GM21423 (cell line): ENCODE measurements at regions not wholly inside any gene's neighbourhood (a gene's known extent, or its start where the extent isn't known, plus 50 kb on each side); places are given as distances from the start of the nearest gene placed in this dataset.

ENCODE experiments used
- ATAC-seq: cut with Tn5 transposase; IDR thresholded peaks from one replicate; pipeline ENCODE4 v1.9.1; 2021; ENCODE audit warnings: mild to moderate bottlenecking, moderate library complexity; ENCODE audit not compliant: unreplicated experiment

DNA sequence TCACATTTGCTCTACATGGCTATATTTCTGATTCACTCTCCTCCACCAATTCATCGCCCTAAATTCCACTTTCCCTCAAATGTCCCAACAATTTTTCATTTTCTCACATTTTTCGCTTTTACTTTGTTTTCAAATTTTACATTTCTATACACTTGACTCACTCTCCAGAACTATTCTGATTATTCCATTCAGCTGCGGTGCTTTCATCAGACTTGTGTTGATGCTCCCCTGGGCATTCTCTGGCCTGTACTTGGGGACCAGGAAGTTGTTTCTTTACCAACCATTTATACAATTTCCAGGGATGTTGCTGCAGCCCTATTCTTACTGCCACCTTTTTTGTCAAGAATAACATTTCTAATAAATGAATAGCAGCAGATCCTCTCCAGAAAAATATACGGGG, 444.8 kb downstream of the MAFB start:
- no peak for ATAC-seq

DNA sequence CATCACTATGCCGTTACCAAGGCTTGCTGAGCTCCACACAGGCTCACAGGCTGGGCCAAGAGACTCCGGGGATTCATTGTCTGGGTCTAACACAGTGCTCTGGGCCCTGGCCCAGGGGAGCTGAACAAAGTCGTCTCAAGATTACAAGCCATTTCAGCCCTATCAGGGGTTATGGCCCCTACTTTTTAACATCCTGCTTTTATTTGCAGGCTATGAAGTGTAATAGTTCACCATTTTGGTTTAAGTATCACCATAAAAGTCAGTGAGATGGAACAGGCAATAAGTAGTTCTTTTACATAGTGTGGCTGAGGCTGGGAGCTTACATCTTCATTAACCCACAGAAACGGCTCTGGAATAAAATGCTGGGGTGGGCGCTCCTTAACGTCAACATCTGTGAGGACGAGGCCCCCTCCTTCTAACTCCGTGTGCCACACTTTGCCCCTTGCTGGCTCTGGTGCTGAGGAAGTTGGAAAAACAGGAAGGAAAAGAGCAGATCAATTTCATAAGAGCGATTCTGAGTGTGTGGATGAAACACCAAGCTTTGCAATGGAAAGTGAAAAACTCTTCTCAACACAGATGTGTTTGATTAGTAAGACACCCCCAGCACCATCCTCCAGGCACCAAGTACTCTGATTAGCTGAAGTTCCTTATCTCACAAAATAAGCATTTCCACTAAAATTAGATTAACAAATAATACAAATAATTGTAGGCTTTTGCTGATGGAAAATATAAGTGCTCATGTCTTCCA, 447.3 kb downstream of the MAFB start:
- ATAC-seq = no peak

DNA sequence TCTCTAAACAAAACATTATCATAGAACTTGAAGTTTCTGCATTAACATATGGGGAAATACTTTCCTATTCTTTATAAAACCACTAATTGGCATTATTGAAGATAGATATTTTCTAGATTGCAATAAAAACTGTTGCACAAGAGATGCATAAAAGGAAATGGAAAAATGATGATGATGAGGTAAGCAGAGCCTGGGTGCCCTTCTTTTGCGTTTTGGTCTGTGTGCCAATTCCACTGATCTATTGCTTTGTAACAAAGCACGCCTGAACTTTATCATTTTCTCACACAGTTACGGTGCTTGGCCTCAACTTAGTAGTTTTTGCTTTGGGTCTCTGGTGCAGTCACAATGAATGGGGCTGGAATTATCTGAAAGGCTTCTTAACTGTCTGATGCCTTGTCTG, 450.5 kb downstream of the MAFB start:
- ATAC-seq = no peak

DNA sequence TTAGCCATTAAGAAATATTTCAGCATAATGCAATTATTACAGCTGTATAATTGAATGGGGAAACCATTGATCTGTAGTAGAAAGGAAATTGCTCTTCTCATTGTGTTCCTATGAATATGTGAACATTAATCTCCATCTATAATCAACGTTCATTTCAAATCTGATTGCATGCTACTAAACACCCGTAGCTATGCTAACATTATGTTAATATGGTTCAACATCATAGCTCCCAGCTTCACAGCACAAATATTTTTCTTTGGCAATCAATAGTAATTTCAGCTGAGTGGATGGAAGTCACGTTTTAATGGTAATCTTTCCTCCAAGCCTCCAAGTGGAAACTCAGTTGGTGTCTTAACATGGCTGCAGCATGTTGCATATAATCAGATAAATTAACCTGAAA, 454.4 kb downstream of the MAFB start:
- ATAC-seq = no peak

DNA sequence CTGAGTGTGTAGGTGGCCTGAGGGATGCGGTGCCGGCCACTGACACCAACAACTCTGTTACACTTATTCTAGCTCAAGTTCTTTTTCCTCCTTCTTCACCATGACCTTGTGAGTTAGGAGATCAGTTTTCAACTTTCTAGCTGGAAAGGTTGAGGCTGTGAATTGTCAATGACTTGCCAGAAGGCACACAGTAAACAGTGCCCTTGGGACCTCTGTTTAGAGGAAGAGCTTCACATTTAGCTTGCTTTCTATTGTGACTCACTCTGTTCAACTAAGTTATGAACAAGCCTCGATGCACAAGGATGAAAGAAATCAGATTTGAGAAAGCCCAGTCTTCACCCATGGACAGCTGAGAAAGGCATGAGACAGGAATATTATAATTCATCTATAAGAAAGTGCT, 455.6 kb downstream of the MAFB start:
- ATAC-seq = no peak

DNA sequence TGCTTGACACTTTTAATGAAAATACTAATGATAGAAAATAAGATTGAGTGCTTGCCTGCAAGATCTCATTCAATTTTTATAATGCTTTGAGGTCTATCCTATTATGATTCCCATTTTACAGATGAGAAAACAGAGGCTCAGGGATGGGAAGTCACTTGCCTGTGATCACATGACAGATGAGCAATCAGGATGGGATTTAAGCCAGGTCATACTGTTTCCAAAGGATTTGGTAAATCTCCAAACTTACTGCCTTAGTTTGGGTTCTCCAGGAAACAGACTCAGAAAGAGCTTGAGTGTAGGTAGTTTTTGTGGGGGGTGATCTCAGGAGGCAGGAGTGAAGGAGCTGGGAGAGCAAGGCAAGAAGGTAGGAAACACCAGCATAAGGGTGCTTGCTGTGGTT, 456.3 kb downstream of the MAFB start:
- ATAC-seq = no peak

DNA sequence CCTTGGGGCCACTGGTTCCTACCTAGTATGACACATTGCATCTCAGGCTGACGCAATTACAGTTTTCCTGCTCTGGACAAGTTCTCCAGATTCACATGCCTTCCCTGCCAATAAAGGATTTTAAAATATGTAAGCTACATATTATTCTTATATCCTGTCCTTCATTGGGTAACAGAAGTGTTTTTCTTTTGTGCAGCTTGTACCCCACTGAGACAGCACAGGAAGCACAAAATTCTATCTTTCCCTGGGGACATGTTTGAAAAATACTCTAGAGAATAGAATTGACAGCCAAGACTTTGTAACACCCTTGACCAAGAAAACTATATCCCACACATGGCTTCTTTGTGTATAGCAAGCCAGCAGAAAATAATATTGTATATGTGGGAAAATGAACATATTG, 456.8 kb downstream of the MAFB start:
- ATAC-seq = no peak

DNA sequence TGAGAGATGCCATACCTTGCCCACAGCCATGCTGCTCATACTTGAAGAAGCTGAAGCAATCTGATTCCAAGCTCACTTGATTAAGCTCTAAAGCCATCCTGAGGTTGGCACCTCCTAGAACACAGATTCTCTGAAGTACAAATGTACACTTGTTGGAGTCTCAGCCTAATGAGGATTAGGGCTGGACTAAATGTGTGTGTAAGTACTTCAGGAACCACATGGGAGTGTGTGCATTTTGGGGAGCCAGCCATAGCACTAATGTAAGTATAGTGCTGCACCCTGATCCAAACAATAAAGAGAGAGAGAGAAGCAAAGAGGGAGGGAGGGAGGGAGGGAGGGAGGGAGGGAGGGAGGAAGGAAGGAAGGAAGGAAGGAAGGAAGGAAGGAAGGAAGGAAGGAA, 458.6 kb downstream of the MAFB start:
- no peak for ATAC-seq

DNA sequence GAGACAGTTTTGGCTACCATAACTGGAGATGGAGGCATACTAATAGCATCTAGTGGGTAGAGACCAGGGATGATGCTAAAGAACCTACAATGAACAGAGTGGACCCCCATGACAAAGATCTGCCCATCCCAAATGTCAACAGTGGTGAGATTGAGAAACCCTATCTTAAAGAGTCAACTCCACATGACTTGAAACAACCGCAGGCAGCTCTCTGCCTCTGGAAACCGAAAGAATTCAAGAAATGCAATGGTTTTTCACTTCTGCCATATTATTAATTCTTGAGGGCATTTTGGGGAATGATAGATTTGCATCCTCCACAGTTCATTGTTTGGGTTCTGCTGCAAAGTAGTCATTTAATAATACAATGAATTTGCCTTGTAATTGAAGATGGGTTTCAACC, 463.4 kb downstream of the MAFB start:
- no peak for ATAC-seq

DNA sequence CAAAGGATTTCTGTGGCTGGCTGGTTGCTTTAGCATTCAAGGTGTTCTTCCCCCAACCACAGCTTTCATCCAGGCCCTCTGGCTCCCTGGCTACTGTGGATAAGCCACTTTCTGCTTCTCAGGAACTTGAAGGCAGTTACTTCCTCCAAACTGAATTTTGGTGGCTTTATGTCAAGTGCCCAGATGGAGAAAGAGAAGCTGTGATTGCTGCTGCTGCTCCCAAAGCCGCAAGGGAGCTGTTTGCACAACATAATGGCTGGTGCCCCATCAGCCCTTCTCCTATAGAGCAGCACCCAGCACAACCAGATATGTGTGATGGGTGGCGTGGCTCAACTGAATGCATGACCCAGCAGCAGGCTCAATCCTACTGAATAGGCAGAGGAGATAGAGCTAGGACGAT, 465.2 kb downstream of the MAFB start:
- no peak for ATAC-seq

DNA sequence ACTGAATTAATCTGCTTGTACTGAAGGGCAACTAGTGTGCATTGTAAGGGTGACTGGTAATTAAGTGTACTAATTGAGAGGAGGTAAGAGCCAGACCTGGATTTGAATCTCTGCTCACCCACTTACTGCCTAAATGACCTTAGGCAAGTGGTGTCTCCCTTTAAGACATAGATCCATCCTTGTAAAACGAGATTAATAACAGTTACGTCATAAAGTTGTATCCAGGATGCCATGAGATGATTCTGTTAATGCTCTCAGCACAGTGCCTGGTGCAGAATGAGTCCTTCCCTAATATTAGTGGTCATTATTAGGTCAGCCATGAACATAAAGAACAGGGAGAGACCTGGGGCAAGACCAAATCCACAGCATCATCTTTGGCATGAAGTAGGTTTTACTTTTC, 470.1 kb downstream of the MAFB start:
- no peak for ATAC-seq

DNA sequence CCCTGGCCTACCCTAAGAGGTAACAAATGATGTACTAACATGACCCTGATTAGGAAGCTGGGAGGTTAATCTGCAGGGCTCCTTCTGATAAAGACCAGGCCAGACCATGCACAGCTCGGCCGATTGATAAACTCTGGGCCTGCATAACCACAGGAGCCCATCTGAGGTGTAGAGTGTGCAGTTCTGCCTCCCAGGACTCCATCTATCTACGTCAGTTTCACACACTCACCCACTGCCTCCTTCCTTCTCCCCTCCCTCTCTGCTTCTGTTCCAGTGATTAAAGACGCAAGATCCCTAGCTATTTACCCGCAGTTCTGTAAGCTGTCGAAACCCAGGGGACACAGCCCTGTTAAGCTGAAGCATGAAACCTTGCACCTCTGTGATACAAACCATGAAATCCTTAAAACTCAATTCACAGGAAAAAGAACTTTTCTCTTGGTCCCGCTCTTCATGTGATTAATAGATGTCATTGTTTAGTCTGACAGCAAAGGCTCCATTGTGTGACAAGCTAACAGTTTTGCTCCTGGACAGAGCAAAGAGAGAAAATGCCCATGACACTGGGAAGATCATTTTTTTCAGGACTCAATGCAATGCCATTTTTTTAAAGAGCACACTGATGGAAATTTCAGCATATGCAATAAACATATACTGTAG, 470.6 kb downstream of the MAFB start:
- ATAC-seq = no peak

DNA sequence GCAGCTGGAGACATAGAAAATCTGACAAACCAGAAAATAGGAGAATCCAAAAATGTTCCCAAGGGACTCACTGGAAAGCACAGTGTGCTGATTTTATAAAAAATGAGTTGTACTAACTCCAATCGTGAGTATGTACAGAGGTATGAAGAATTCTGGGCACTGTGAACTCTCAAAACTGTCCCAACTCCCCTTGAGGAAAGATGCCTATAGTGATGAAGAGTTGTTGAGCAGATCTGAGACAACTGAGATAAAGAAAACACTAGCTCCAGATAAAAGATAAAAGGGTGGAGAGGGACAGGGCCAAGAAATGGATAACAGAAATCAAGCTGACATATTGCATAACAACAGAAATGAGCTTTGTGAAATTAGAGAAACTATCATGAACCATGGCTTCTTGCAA, 481.4 kb downstream of the MAFB start:
- ATAC-seq = no peak

DNA sequence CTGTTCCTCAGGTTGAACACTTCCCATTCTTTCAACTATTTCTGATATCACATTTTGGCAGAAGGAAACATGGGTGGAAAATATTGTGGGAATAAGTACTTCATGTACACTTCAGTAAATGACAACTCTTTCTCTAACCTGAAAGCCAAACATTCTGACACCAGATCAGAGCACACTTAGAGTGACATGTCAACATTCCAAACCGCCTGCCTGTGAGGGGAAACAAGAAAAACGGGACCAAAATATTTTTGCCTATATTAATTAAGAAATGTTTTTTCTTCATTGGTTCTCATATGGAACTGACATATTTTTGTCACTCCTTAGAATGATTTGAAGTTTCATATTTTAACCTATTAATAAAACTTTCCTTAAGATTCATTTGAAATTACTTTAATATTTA, 483.1 kb downstream of the MAFB start:
- ATAC-seq = no peak

DNA sequence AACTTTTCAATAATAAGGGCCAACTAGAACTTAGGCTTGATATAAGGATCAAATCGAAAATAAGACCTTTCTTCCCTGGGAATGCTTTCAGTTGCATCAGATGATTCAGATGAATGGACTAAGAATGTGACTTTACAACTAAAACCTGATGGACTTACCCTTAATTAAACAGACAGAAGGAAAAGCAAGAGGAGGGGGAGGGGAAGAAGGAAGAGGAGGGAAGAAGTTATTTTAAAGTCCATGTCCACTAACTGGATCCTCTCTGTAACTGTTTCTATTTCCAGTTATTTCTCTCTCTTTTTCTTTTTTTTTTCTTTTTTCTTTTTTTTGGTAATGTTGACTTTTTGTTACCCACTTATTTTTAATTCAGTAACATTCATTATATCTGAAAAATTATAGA, 486.0 kb downstream of the MAFB start:
- ATAC-seq = no peak

DNA sequence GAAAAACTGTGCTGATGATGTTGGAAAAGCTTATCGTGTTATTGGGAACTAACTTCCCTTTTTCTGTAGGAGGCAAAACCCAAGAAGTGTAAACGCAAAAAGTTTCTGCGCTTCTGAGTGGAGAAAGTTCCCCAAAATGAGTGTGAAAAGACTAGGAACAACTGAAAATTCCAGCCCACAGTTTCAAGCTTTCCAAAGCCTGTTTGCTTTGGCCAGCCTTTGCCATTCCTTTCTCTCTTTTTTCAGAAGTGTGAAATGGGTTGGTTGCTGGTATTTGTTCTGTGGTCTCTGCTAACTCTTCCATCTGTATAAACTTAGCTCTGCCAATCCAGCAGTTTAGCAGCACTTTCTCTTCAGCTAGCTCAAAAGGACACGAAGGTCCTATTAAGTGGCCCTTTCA, 491.3 kb downstream of the MAFB start:
- no peak for ATAC-seq

DNA sequence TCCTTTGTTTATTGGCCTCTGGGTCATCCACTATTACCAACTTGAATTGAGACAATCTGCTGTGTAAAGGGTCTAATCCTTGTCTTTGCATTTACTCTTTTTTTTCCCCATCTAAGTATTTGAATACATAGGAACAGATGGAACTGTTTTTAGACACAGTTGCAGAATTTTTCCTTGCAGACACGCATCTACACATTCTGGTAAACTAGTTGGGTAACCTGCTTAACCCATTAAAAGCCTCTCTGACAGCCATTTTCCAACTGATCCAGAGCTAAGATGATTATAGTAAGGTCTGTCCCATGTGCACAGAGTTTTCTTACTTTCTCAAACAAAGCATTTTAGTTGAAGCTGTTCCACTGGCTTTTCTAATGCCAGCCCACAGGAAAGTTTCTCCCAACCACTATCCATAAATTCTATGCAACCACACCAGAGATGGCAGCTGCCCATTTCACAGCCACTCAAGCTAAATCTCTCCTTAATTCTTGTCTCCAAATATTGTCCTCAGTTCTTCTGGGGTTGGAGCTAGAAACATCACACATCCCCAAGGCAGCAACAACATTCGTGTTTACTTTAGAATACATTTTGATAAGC, 492.1 kb downstream of the MAFB start:
- no peak for ATAC-seq

DNA sequence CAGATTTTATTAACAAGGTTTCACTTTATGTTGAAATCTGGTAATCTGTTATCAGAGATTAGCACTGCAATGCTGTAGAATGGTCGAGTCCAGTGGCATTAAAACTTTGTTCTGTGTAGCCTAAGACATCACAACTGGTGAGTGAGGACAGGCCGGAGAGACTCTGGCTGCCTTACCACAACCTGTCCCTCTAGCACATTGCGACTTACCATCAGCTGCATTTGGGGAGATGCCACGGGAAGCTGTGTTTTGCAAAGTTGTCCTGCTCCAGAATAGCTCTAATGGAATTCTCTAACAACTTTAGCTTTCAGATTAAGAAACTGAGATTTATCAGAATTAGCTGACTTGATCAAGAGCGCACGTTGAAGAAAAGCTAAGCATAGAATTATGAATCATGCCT, 493.3 kb downstream of the MAFB start:
- no peak for ATAC-seq

DNA sequence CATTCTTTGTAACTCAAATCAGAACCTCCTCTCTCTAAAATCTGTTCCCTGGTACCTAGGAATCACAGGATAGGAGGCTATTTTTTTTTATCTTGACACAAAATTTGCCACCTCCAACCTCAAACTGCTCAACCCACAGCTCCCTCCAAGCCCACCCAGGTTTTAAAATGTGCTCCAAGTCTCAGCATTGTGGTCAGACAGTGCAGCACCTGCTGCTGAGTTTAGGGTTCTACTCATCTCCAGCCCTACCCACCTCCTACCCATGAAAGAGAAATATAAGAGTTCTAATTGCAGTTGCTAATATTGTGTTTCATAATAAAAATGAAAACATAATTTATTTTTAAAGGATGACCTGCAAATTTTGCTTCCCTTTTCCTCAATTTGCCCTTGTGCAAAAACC, 496.5 kb downstream of the MAFB start:
- no peak for ATAC-seq

DNA sequence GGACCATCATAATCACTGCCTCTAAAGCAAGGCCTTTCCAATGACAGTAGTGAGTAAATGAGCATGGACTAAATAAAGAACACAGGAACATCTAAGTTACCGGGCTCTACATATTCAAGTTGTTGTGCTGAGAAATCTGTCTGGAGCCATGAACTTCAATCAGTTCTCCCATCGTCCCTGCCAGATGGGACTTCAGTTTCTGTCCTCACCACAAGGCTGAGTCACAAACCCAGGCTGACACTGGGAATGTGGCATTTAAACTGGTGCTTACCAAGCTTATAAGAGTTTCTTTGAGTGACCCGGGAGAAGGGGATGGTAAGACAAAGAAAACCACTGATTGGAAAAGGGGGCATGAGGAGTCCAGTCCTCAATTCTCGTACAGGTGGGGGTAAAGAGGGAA, 497.0 kb downstream of the MAFB start:
- no peak for ATAC-seq

DNA sequence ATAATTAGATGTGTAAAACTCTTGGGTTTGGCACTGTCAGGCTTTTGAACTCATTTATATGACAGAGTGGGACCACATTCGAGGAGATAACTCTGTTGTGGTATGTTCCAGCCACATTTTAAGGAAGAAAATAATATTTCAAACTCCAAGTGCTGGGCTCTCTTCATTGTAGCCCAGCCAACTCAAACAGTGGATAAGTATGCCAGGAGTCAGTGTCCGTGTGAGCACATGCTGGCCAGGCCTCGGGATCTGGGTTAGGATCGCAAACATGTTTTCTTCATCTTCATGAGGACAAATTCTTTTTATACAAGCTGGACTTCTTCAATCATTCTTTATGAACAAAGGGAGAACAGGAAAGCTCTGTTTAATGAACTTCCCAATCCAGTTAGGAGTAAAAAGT, 497.5 kb downstream of the MAFB start:
- ATAC-seq = no peak

DNA sequence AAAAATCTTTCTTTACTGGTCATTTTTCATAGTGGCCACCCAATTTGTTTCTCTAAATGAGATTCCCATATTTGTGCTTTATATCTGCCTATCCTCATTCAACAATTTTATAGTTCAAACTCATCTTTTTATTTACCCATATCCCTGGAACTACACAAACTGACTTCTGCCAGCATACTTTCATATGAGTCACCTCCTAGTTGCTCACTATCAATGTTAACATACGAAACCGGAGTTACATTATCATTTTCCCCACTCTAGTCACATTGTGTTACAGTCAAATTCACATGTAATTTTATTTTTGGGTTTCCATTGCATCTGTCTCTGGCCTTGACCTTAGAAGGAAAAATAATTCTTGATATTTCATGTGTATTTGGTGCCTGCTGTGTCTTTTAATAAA, 499.4 kb downstream of the MAFB start:
- ATAC-seq = no peak

DNA sequence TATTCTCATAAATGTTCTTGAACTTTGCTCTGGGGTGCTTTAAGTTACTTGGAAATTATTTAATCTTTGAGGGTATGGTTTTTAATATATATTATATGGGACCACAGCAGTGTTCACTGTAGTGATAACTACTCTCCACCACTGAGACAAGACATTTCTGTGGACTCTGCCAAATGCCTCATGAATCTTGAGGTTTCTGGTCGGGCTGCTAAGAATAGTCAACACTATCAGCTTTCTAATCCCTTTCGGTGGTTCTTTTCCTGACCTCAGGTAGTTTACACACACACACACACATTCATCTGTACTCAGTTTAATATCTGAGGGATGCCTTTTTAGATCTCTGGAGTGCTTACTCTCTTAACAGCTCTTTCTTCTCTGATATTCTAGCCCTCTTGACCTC, 500.7 kb downstream of the MAFB start:
- ATAC-seq = no peak
